IgD-negative memory B cell (primary cell): ENCODE measurements at regions not wholly inside any gene's neighbourhood (a gene's known extent, or its start where the extent isn't known, plus 50 kb on each side); places are given as distances from the start of the nearest gene placed in this dataset.
"Not testable (repeated sequence)": the region's sequence is repeated elsewhere in the genome, so short reads cannot be mapped to it uniquely, and the experiment has no call there.

ENCODE experiments used
- H3K27ac Mint-ChIP-seq, 3 donors: one replicate each; pipeline ENCODE4 v1.8.0; 2020 to 2022; ENCODE audit warnings: mild to moderate bottlenecking in 3 of 3, mixed read lengths in 3 of 3, moderate library complexity in 1 of 3
- H3K27me3 Mint-ChIP-seq: one replicate; pipeline ENCODE4 v1.8.0; 2021; ENCODE audit warnings: mixed read lengths
- H3K36me3 Mint-ChIP-seq: one replicate; pipeline ENCODE4 v1.8.0; 2020; ENCODE audit warnings: mild to moderate bottlenecking, mixed read lengths
- H3K4me1 Mint-ChIP-seq, 3 donors: one replicate each; pipeline ENCODE4 v1.8.0; 2020 to 2022; ENCODE audit warnings: mixed read lengths in 3 of 3, mild to moderate bottlenecking in 1 of 3
- H3K4me3 Mint-ChIP-seq, 4 donors: one replicate each; pipeline ENCODE4 v1.8.0; 2020 to 2022; ENCODE audit warnings: mild to moderate bottlenecking in 4 of 4, mixed read lengths in 4 of 4, moderate library complexity in 3 of 4
- H3K9me3 Mint-ChIP-seq, 3 donors: one replicate each; pipeline ENCODE4 v1.8.0; 2020 to 2021; ENCODE audit warnings: mixed read lengths in 3 of 3, mild to moderate bottlenecking in 1 of 3

GRCh38 chr3:187810021-187810446 lies 64.8 kb upstream of the BCL6 start:
- Mint-ChIP-seq H3K27ac (no peak overlapping the region), H3K4me3 (no peak overlapping the region), H3K9me3 (peaks cover 0 to 2% (median 0%) of the 10 kb centered on the region in 3 donors), H3K4me1 (peaks cover 0 to 4% (median 1%) of the 10 kb centered on the region in 3 donors), H3K27me3 (peaks cover 9% of the 10 kb centered on the region), H3K36me3 (no peaks in the 10 kb centered on the region)

DNA sequence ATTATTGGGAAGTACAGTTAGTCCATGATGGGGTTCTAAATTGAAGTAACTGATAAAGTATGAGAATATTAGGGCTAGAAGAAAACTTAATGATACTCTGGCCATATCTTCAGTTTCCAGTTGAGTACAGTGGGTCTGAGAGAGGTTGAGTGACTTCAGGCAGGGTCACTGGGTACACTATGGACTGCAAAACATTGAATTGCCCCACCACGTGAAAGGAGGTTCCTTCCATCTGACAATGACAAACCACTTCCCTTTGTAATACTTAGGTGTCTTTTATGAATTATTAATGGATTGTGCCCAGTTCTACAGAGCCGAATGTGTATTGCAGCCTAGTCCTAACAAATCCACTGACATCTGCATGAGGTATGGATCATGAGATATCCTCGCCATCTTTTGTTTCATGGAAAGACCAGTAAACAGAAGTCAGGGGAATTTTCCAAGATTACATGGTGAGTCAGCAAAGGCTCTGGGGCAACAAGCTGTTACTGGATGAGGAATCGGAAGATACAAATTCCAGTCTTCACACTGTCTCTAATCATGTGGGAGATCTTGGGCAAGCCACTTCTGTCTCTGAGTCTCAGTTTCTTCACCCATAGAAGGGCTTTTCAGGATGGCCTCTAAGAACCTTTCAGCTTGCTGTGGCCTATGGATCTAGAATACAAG lies 66.5 kb upstream of the BCL6 start:
- H3K36me3 Mint-ChIP-seq = no peaks in the 10 kb centered on the region
- no peak overlapping the region for H3K4me3 Mint-ChIP-seq
- H3K4me1 Mint-ChIP-seq = peaks cover 0 to 1% (median 0%) of the 10 kb centered on the region in 3 donors
- H3K9me3 Mint-ChIP-seq = no peaks in the 10 kb centered on the region
- H3K27me3 Mint-ChIP-seq = peaks cover 4% of the 10 kb centered on the region
- H3K27ac Mint-ChIP-seq = no peak overlapping the region

DNA sequence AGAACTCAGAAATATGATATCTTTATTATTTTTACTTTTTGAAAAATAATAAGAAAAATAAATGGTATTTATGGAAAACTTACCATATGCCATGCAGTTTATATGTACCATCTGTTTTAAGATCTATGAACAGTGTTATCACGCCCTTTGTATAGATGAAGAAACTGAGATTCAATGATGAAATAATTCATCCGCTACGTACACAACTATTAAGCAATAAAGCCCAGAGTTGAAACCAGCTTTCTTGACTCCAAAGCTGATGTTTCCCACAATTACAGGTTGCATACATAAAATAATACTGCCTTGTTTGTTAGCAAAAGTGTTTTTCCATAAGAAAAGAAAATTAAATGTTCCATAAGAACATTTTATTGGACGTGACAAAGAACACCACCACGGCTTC lies 67.2 kb upstream of the BCL6 start:
- H3K27me3 Mint-ChIP-seq = peaks cover 4% of the 10 kb centered on the region

GRCh38 chr3:187813198-187813597 lies 67.9 kb upstream of the BCL6 start:
- H3K27me3 Mint-ChIP-seq = peaks cover 8% of the 10 kb centered on the region
- no peak overlapping the region for H3K27ac Mint-ChIP-seq
- peaks cover 0 to 6% (median 6%) of the 10 kb centered on the region in 3 donors for H3K9me3 Mint-ChIP-seq
- H3K4me3 Mint-ChIP-seq = no peak overlapping the region
- peaks cover 2% of the 10 kb centered on the region for H3K36me3 Mint-ChIP-seq
- H3K4me1 Mint-ChIP-seq = peaks cover 0 to 1% (median 0%) of the 10 kb centered on the region in 3 donors

More for the DNA sequence above, 67.2 kb upstream of the BCL6 start:
- peaks cover 2% of the 10 kb centered on the region for H3K36me3 Mint-ChIP-seq
- H3K4me1 Mint-ChIP-seq = peaks cover 0 to 1% (median 0%) of the 10 kb centered on the region in 3 donors
- no peak overlapping the region for H3K27ac Mint-ChIP-seq
- H3K9me3 Mint-ChIP-seq = peaks cover 0 to 4% (median 3%) of the 10 kb centered on the region in 3 donors
- H3K4me3 Mint-ChIP-seq = no peak overlapping the region

GRCh38 chr3:187817766-187818165 lies 72.5 kb upstream of the BCL6 start:
- H3K4me1 Mint-ChIP-seq, H3K27ac Mint-ChIP-seq, H3K36me3 Mint-ChIP-seq, H3K4me3 Mint-ChIP-seq, H3K9me3 Mint-ChIP-seq, H3K27me3 Mint-ChIP-seq: not testable (repeated sequence)

DNA sequence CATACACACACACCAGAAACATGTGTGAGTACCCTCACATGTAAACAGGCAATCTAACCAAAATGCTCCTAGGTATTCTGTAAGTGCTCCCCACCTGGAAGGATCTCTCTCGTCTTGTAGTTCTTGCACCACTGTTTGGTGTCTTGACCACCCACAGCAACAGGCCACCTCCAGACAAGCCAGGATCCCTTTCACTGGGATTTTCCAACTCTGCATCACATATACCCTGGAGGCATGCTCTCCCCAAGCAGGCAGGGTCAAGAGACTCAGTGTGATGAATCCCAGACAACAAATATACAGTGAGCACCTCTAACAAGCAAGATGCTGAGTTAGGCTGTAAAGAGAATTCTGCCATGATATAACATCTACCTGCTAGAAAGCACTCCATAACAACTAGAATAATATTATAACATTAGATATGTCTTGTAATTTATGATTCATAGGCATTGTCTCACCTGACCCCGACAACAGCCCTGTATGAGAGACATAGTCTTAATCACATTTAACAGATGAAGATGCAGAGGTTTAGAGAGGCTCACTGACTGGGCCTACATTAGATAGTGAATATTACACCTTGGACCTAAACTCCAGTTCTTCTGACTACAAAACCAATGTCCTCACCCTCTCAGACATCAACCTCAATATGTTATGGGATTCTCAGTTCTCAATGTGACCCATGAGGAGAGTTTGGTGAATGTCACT lies 76.5 kb upstream of the BCL6 start:
- Mint-ChIP-seq H3K4me3 (no peak overlapping the region), H3K36me3 (peaks cover 2% of the 10 kb centered on the region), H3K27me3 (peaks cover 8% of the 10 kb centered on the region), H3K9me3 (peaks cover 0 to 6% (median 6%) of the 10 kb centered on the region in 3 donors), H3K27ac (no peak overlapping the region), H3K4me1 (no peaks in the 10 kb centered on the region)

DNA sequence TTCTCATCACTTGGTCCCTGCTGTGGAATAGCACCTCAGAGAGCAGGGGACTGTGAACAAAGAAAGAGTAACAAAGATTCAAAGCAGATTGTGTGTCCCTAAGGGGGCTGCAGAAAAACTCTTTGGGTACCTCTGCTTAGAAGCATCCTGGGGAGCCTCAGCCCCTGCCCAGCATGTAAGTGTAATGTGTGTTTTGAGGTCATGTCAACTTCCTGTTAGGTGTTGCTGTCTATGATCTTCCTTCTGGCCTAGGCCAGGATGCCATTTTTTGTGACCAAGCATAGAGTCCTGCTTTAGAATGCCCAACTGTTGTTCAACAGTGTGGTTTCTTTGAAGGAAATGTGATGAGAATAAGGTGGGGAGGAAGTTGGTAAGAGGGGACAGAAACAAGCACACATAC lies 77.1 kb upstream of the BCL6 start:
- H3K27ac Mint-ChIP-seq = no peak overlapping the region
- H3K9me3 Mint-ChIP-seq = peaks cover 0 to 4% (median 3%) of the 10 kb centered on the region in 3 donors
- peaks cover 8% of the 10 kb centered on the region for H3K27me3 Mint-ChIP-seq
- H3K36me3 Mint-ChIP-seq = no peaks in the 10 kb centered on the region
- H3K4me1 Mint-ChIP-seq = no peaks in the 10 kb centered on the region
- H3K4me3 Mint-ChIP-seq = no peak overlapping the region

DNA sequence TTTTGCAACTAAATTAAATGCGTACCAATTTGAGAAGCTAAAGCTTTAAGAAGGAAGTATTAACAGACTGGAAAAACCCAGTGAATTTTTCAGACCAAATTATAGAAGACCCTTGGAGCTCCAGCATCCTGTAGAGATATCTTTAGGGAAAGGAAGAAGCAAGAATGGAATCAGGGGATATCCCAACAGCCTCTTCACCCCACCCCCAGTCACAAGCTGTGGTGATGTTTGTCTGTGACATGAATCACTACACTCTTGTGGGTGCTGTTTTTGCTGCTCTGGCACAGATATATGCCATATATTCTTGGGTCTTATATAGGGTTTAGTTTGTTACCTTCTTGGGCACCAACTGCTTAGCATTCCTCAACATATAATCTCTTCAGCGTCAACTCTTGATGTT lies 78.5 kb upstream of the BCL6 start:
- Mint-ChIP-seq H3K4me1 (peaks cover 0 to under 1% (median 0%) of the 10 kb centered on the region in 3 donors), H3K27ac (no peak overlapping the region), H3K9me3 (no peaks in the 10 kb centered on the region), H3K27me3 (peaks cover 3% of the 10 kb centered on the region), H3K36me3 (no peaks in the 10 kb centered on the region), H3K4me3 (no peak overlapping the region)

DNA sequence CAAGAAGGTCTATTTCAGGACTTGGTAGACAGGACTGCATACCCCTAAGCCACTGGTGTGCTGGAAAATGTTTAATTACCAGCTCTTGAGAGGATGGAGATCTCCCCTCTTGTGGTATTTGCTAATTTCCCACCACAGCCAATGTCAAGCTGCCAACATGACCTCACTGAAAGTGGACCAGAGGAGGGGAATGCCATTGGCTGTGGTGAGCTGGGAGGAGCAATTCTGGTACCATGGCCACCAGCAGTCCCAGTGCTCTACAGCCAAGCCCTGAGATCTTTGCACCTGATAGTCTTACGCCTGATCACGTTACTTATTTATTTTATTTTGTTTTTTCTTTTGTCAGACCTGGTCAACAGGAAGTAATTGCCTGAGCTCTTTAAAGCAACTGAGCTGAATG lies 82.5 kb upstream of the BCL6 start:
- no peak overlapping the region for H3K4me3 Mint-ChIP-seq
- H3K27ac Mint-ChIP-seq = no peak overlapping the region
- no peaks in the 10 kb centered on the region for H3K9me3 Mint-ChIP-seq
- no peaks in the 10 kb centered on the region for H3K36me3 Mint-ChIP-seq
- peaks cover 1% of the 10 kb centered on the region for H3K27me3 Mint-ChIP-seq
- H3K4me1 Mint-ChIP-seq = peaks cover 0 to 3% (median 0%) of the 10 kb centered on the region in 3 donors

DNA sequence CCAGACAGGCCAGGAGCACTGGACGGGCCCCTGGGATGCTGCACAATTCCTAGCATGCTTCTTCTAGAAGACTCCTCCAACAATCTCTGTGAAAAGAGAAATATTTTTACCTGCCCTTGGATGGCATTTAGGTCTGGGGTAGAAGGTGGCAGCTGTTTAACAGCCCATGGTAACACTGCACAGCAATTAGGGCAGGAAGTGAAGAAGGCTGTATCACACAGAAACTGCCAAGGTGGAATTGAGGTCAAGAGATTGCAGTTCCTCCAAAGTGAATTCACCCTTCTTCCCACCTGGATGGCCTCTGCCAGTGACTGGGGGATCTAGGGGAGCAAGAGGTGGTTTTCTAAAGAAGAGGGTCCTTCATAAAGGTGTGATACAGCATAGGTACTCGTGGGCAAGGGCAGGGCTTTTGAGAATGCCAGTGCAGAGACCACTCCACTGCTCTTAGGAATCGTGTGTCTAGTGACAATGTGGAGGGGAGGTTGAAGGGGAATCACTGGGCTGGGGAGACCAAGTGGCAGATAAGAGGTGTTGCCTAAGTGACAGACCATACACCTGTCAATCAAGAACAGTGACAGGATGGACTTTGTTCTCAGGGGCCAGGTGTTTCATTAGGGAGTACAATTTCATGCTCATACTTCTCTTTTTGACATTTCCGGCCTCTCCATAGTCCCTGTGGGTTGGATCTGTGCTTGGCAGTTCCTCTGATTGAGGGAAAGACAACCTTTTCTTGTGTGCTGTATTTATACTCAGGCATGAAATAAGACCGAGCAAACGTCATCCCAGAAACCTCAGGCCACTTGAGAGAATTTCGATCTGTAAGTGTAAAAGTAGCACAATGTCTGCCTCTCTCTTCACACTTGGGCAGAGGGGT lies 83.5 kb upstream of the BCL6 start:
- Mint-ChIP-seq H3K36me3 (no peaks in the 10 kb centered on the region), H3K4me3 (no peak overlapping the region), H3K27me3 (no peaks in the 10 kb centered on the region), H3K9me3 (no peaks in the 10 kb centered on the region), H3K4me1 (peaks cover 0 to 3% (median 0%) of the 10 kb centered on the region in 3 donors), H3K27ac (peak overlapping the region in 1 of 3 donors; percentile 18)

GRCh38 chr3:187830181-187830580 lies 84.9 kb upstream of the BCL6 start:
- Mint-ChIP-seq H3K9me3 (peaks cover 0 to 5% (median 0%) of the 10 kb centered on the region in 3 donors), H3K27me3 (no peaks in the 10 kb centered on the region), H3K27ac (no peak overlapping the region), H3K4me3 (no peak overlapping the region), H3K4me1 (peaks cover 0 to 3% (median 0%) of the 10 kb centered on the region in 3 donors), H3K36me3 (no peaks in the 10 kb centered on the region)

- H3K27ac Mint-ChIP-seq = no peak overlapping the region
- no peaks in the 10 kb centered on the region for H3K27me3 Mint-ChIP-seq
- peaks cover 0 to 5% (median 3%) of the 10 kb centered on the region in 3 donors for H3K9me3 Mint-ChIP-seq
- H3K4me3 Mint-ChIP-seq = no peak overlapping the region
- peaks cover 0 to 3% (median 0%) of the 10 kb centered on the region in 3 donors for H3K4me1 Mint-ChIP-seq
- no peaks in the 10 kb centered on the region for H3K36me3 Mint-ChIP-seq
Observed at GRCh38 chr3:187831125-187832051, 86.1 kb upstream of the BCL6 start.

GRCh38 chr3:187832202-187832601 lies 86.9 kb upstream of the BCL6 start:
- Mint-ChIP-seq H3K27ac (no peak overlapping the region), H3K9me3 (peaks cover 0 to 5% (median 3%) of the 10 kb centered on the region in 3 donors), H3K27me3 (no peaks in the 10 kb centered on the region), H3K4me3 (no peak overlapping the region), H3K36me3 (no peaks in the 10 kb centered on the region), H3K4me1 (peaks cover 0 to 3% (median 0%) of the 10 kb centered on the region in 3 donors)

DNA sequence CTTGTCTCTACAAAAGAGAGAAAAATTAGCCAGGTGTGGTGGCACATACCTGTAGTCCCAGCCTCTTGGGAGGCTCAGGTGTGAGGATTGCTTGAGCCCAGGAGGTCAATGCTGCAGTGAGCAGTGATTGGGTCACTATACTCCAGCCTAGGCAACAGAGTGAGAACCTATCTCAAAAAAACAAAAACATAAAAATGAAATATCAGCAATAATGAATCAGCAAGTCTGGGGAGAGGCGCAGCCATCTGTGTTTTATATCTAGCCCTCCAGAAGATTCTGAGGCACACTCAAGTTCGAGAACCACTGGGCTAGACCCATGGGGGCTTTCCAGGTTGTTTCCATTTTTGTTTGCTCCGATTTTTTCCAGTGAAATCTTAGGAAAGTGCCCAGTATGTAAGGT lies 88.1 kb upstream of the BCL6 start:
- peaks cover 0 to 3% (median 0%) of the 10 kb centered on the region in 3 donors for H3K4me1 Mint-ChIP-seq
- no peaks in the 10 kb centered on the region for H3K36me3 Mint-ChIP-seq
- peak overlapping the region in 1 of 3 donors; percentile 40 for H3K27ac Mint-ChIP-seq
- no peak overlapping the region for H3K4me3 Mint-ChIP-seq
- H3K9me3 Mint-ChIP-seq = peaks cover 0 to 5% (median 3%) of the 10 kb centered on the region in 3 donors
- no peaks in the 10 kb centered on the region for H3K27me3 Mint-ChIP-seq
